OCI-LY3 (cell line): ENCODE measurements at regions not wholly inside any gene's neighbourhood (a gene's known extent, or its start where the extent isn't known, plus 50 kb on each side); places are given as distances from the start of the nearest gene placed in this dataset.

Experiments
- H2AFZ ChIP-seq: fragments of 200-600, 300-600 bp; shearing (Covaris generic); 2 replicates; pipeline ENCODE4 v1.6.0; 2014; ENCODE audit warnings: antibody characterized with exemption, low read depth, low read length
- H3K27ac ChIP-seq: fragments of 200-600, 300-600 bp; sonication (generic); 2 replicates; pipeline ENCODE4 v1.5.1; 2014; ENCODE audit warnings: mild to moderate bottlenecking, low read length, moderate library complexity, mixed read lengths
- H3K27me3 ChIP-seq: fragments of 200-600, 300-600 bp; sonication (generic); 2 replicates; pipeline ENCODE4 v1.6.1; 2014; ENCODE audit warnings: low read depth, low read length, mixed read lengths
- H3K36me3 ChIP-seq: fragments of 200-600, 300-600 bp; sonication (generic); replicated peaks from 2 replicates; pipeline ENCODE3; 2014; ENCODE audit warnings: low read depth, low read length, mixed read lengths
- H3K4me1 ChIP-seq: fragments of 300-600, 200-600 bp; sonication (generic); 2 replicates; pipeline ENCODE4 v1.6.1; 2014; ENCODE audit warnings: low read length, mixed read lengths
- H3K4me2 ChIP-seq: fragments of 200-600, 300-600 bp; sonication (generic); 2 replicates; pipeline ENCODE4 v1.6.1; 2014; ENCODE audit warnings: low read length, mixed read lengths
- H3K4me3 ChIP-seq: fragments of 300-600, 200-600 bp; sonication (generic); 2 replicates; pipeline ENCODE4 v1.5.1; 2014; ENCODE audit warnings: antibody characterized with exemption, mild to moderate bottlenecking, low read length, moderate library complexity
- H3K79me2 ChIP-seq: fragments of 300-600, 200-600 bp; shearing (Covaris generic); 2 replicates; pipeline ENCODE4 v1.6.1; 2014; ENCODE audit warnings: mild to moderate bottlenecking, low read length, mixed read lengths
- H3K9ac ChIP-seq: fragments of 300-600, 200-600 bp; shearing (Covaris generic); 2 replicates; pipeline ENCODE4 v1.6.0; 2014; ENCODE audit warnings: mild to moderate bottlenecking, low read length, moderate library complexity
- H3K9me3 ChIP-seq: fragments of 200-600, 300-600 bp; shearing (Covaris generic); 2 replicates; pipeline ENCODE4 v1.6.1; 2014; ENCODE audit warnings: low read length, mixed read lengths; ENCODE audit not compliant: insufficient read depth
- H4K20me1 ChIP-seq: fragments of 200-600, 300-600 bp; sonication (generic); 2 replicates; pipeline ENCODE4 v1.6.1; 2016; ENCODE audit warnings: low read length, mixed read lengths; ENCODE audit not compliant: insufficient read depth
- EZH2phosphoT487 ChIP-seq: fragments of 200-600 bp; shearing (Covaris generic); IDR thresholded peaks from 2 replicates; pipeline ENCODE4 v1.6.1; 2018; ENCODE audit warnings: antibody characterized with exemption, mixed run types, low read depth
- TF ChIP-seq, protein P1 (sequence below): fragments of 200-600, 300-600 bp; sonication (generic); IDR thresholded peaks from 2 replicates; pipeline ENCODE4 v1.5.1; 2014; ENCODE audit warnings: antibody characterized with exemption, low read length, low read depth

GRCh38 chr14:59069163-59069854, 119.2 kb upstream of the DAAM1 start:
- H3K4me2 ChIP-seq = no peak overlapping the region
- H4K20me1 ChIP-seq = no peaks in the 10 kb centered on the region
- no peak overlapping the region for H3K4me3 ChIP-seq
- H3K79me2 ChIP-seq = no peaks in the 10 kb centered on the region
- no peaks in the 10 kb centered on the region for H3K27me3 ChIP-seq
- H3K9me3 ChIP-seq = no peaks in the 10 kb centered on the region
- H3K36me3 ChIP-seq = no peaks in the 10 kb centered on the region
- H2AFZ ChIP-seq = no peak overlapping the region
- H3K9ac ChIP-seq = no peak overlapping the region
- H3K27ac ChIP-seq = no peak overlapping the region
- H3K4me1 ChIP-seq = peaks cover 9% of the 10 kb centered on the region
- TF ChIP-seq, protein P1, sequence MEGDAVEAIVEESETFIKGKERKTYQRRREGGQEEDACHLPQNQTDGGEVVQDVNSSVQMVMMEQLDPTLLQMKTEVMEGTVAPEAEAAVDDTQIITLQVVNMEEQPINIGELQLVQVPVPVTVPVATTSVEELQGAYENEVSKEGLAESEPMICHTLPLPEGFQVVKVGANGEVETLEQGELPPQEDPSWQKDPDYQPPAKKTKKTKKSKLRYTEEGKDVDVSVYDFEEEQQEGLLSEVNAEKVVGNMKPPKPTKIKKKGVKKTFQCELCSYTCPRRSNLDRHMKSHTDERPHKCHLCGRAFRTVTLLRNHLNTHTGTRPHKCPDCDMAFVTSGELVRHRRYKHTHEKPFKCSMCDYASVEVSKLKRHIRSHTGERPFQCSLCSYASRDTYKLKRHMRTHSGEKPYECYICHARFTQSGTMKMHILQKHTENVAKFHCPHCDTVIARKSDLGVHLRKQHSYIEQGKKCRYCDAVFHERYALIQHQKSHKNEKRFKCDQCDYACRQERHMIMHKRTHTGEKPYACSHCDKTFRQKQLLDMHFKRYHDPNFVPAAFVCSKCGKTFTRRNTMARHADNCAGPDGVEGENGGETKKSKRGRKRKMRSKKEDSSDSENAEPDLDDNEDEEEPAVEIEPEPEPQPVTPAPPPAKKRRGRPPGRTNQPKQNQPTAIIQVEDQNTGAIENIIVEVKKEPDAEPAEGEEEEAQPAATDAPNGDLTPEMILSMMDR = no peak
- no peak for TF ChIP-seq EZH2phosphoT487

- Histone ChIP-seq H3K9ac (no peak overlapping the region), H3K27ac (no peak overlapping the region), H3K27me3 (peaks cover 8% of the 10 kb centered on the region; the same call in 1 of the 2 replicates), H4K20me1 (no peaks in the 10 kb centered on the region), H3K4me3 (no peak overlapping the region), H3K4me1 (no peaks in the 10 kb centered on the region), H3K79me2 (no peaks in the 10 kb centered on the region), H2AFZ (no peak overlapping the region), H3K36me3 (no peaks in the 10 kb centered on the region), H3K9me3 (no peaks in the 10 kb centered on the region), H3K4me2 (no peak overlapping the region)
- no peak for TF ChIP-seq EZH2phosphoT487
- TF ChIP-seq, protein P1 = no peak
Measured at GRCh38 chr14:59075506-59075905, 113.0 kb upstream of the DAAM1 start.

DNA sequence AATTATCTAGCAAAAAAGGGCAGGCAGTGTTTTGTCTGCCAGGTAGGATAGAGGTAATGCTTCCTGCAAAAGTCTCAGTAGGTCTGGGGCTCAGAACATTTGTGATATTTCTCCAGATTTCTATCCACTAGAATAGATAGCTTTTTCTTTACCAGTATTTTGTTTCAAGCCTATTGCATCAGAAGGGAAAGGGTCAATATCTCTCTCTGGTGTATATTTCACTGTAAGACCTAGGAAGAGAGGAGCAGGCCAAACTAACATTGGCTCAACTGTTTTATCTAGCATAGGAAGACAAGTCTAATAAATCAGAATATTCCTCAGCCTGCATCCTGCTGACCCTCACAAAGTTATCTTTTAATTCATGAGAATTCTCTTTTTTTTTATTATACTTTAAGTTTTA, 106.7 kb upstream of the DAAM1 start:
- H3K27ac ChIP-seq = no peak overlapping the region
- H3K4me3 ChIP-seq = no peak overlapping the region
- H2AFZ ChIP-seq = no peak overlapping the region
- no peaks in the 10 kb centered on the region for H4K20me1 ChIP-seq
- H3K9ac ChIP-seq = no peak overlapping the region
- no peaks in the 10 kb centered on the region for H3K79me2 ChIP-seq
- no peaks in the 10 kb centered on the region for H3K9me3 ChIP-seq
- TF ChIP-seq, protein P1 = no peak
- TF ChIP-seq EZH2phosphoT487 = no peak
- H3K36me3 ChIP-seq = no peaks in the 10 kb centered on the region
- H3K4me2 ChIP-seq = no peak overlapping the region
- H3K27me3 ChIP-seq = peaks cover 8% of the 10 kb centered on the region; the same call in 1 of the 2 replicates
- no peaks in the 10 kb centered on the region for H3K4me1 ChIP-seq

DNA sequence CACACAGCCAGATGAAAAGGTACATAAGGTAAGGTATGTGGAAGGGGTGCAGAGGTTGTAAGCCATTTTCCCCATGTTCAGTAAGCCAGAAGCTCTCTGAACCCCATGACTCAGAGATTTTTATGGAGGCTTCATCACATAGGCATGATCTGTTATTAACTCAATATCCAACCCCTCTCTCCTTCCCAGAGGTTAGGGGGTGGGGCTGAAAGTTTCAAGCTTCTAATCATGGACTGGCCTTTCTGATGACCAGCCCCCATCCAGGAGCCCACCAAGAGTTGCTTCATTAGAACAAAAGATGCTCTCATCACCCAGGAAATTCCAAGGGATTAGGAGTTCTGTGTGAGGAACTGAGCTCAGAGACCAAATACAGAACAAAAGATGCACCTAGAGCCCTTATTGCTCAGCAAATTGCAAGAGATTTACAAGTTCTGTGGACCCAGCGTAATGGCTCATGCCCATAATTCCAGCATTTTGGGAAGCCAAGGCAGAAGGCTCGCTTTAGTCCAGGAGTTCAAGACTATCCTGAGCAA, 103.2 kb upstream of the DAAM1 start:
- Histone ChIP-seq H3K4me3 (no peak overlapping the region), H3K4me1 (no peaks in the 10 kb centered on the region), H4K20me1 (no peaks in the 10 kb centered on the region), H3K9me3 (no peaks in the 10 kb centered on the region), H3K36me3 (no peaks in the 10 kb centered on the region), H3K27me3 (no peaks in the 10 kb centered on the region), H3K79me2 (no peaks in the 10 kb centered on the region), H2AFZ (no peak overlapping the region), H3K4me2 (no peak overlapping the region), H3K27ac (no peak overlapping the region), H3K9ac (no peak overlapping the region)
- TF ChIP-seq, protein P1 = no peak
- no peak for TF ChIP-seq EZH2phosphoT487
